Mononuclear cell (primary cell): ENCODE measurements at regions not wholly inside any gene's neighbourhood (a gene's known extent, or its start where the extent isn't known, plus 50 kb on each side); places are given as distances from the start of the nearest gene placed in this dataset.

Experiments
- H3K27me3 ChIP-seq: 2 replicates; pipeline ENCODE4 v1.6.0; 2011; ENCODE audit warnings: low read length, control low read depth; ENCODE audit not compliant: insufficient read depth
- H3K4me1 ChIP-seq: 2 replicates; pipeline ENCODE4 v1.5.1; 2011; ENCODE audit warnings: mild to moderate bottlenecking, low read length, control low read depth; ENCODE audit not compliant: insufficient read depth
- H3K4me3 ChIP-seq: 2 replicates; pipeline ENCODE4 v1.5.1; 2011; ENCODE audit warnings: mild to moderate bottlenecking, low read length, moderate library complexity
- H3K9me3 ChIP-seq: 2 replicates; pipeline ENCODE4 v1.5.1; 2011; ENCODE audit warnings: low read depth, mild to moderate bottlenecking, control low read depth, low read length

GRCh38 chr15:58302832-58303231 lies 129.0 kb upstream of the LIPC start:
- Histone ChIP-seq H3K9me3 (no peaks in the 10 kb centered on the region), H3K4me1 (peaks cover 14% of the 10 kb centered on the region), H3K4me3 (no peak overlapping the region), H3K27me3 (no peaks in the 10 kb centered on the region)

- no peak overlapping the region for H3K4me3 ChIP-seq
- H3K4me1 ChIP-seq: peaks cover 14% of the 10 kb centered on the region
- H3K27me3 ChIP-seq: no peaks in the 10 kb centered on the region
- H3K9me3 ChIP-seq: no peaks in the 10 kb centered on the region
Measured at GRCh38 chr15:58303236-58303635, 128.6 kb upstream of the LIPC start.

- no peak overlapping the region for H3K4me3 ChIP-seq
- H3K9me3 ChIP-seq: no peaks in the 10 kb centered on the region
Measured at GRCh38 chr15:58306591-58307312, 125.0 kb upstream of the LIPC start.

DNA sequence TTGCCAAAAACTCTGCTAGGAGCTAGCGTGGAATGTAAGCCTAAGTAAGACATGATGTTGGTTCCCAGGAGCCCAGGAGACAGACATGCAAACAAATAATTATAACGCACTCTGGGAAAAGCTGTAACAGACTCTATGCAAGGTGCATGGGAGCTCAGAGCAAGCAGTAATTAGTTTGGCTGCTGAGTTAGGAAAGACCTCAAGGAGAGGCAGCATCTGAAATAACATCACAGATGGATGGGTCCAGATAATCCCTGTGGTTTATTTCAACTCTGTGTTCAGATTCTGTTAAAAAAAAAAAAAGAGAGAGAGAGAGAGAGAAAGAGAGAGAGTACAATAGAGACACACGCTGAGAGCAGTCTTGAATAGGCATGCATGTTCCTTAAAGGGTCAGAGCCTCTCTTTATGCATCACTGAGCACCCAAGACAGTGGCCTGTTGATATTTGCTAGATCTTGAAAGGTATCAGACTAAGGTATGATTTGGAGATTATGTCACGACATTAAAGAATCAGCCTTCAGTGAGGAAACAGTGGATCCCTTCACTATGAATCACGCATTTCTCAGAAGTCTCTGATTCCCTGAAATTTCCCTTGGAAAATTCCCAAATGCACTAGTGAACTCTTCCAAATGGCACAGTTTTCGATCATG lies 124.4 kb upstream of the LIPC start:
- no peaks in the 10 kb centered on the region for H3K9me3 ChIP-seq
- H3K27me3 ChIP-seq: no peaks in the 10 kb centered on the region
- H3K4me3 ChIP-seq: no peak overlapping the region
- peaks cover 14% of the 10 kb centered on the region for H3K4me1 ChIP-seq

More at GRCh38 chr15:58306591-58307312, 125.0 kb upstream of the LIPC start:
- Histone ChIP-seq H3K27me3 (no peaks in the 10 kb centered on the region), H3K4me1 (peaks cover 14% of the 10 kb centered on the region)

DNA sequence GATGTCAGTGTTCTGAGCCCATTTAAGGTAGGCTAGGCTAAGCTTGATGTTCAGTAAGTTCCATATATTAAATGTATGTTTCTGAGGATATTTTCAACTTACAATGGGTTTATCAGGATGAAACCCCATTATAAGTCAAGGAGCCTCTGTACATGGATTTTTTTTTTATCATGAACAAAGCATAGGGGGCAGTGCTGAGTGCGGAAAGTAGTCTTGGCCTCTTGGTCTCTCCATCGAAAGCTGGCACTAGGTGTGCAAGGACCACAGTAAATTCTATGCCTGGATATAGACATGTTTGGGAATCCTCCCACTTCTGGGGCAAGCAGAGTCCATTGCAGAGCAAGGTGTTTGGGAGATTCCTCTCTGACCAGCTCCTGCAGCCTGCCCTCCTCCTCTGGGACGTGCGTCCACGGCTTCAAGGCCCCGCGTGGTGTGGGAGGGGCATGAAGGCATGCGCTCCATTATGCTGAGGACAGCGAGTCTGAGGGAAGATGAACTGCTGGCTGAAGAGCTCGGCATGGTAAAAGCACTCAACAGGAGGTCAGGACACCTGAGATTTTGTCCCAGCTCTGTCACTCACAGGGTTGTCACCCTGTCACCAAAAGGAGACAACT lies 122.9 kb upstream of the LIPC start:
- Histone ChIP-seq H3K27me3 (no peaks in the 10 kb centered on the region), H3K9me3 (no peaks in the 10 kb centered on the region), H3K4me3 (no peak overlapping the region), H3K4me1 (peaks cover 14% of the 10 kb centered on the region)

DNA sequence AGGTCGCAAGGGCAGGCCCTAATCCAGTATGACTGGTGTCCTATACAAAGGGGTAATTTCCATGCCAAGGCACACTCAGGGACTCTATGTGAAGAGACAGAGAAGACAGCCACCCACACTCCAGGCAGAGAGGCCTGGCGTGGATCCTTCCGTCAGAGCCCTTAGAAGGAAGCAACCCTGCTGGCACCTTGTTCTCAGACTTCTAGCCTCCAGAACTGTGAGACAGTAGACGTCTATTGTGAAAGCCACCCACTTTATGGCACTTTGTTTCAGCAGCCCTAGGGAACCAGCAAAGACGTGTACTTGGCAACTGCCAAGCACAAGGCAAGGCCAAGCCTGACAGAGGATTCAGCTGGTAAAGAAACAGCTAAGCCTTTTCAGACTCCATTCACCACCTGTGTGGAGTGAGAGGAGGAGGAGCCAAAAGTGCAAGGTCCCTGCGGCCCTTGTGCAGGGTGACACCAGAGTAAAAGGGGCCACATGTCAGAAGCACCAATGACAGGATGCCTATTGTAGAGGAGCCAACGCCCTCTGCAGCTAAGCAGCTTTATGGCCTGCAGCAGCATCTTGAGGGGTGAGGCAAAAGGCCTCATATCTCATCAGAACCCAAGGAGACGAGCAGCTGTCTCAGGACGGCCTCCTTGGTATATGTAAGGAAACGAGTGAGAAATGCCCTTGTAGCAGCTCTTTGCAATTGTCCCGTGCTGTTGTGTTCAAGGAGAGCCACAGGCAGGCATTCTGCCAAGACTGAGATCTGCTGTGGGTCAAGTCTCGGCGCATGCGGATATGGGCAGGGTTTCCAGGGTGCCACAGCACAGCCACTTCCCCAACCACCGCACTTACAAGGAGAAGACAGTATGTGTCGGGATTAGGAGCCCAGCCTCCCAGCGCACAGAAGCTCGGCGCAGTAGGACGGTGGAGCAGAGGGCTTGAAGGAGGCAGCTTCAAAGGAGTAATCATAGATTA lies 121.5 kb upstream of the LIPC start:
- no peaks in the 10 kb centered on the region for H3K9me3 ChIP-seq
- no peaks in the 10 kb centered on the region for H3K27me3 ChIP-seq
- H3K4me1 ChIP-seq: peaks cover 20% of the 10 kb centered on the region
- H3K4me3 ChIP-seq: no peak overlapping the region

DNA sequence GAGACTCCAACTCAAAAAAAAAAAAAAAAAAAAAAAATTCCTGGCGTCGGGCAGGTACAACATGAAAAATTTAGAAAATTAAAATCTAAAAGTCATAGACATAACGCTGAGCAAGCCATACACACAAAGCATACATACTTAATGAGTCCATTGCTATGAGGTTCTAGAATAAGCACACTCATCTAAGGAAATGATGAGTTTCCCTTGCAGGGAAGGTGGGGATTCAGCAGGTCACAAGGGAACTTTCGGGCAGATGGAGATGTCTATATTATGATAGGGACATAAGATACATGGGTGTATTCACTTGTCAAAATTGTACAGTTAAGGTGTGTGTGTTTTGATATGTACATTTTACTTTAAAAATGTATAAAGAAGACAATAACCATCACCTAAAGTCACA lies 120.2 kb upstream of the LIPC start:
- Histone ChIP-seq H3K9me3 (no peaks in the 10 kb centered on the region), H3K4me3 (no peak overlapping the region), H3K27me3 (no peaks in the 10 kb centered on the region), H3K4me1 (peaks cover 17% of the 10 kb centered on the region)

DNA sequence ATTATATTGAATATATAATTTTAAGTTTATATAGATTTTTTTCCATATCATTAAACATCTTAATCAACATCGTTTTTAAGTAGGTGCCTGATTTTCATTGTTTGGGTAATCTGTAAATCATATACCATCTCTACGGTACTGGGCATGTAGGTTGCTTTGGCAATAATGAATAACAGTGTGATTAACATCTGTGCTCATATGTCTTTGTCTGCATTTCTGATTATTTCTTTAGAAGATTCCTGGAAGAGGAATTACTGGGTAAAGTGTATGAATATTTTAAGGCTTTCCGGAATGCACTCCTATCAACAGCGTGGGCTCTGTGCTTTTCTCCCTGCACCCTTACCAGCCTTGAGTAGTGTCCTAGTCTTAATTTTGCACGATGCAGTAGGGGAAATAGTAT lies 119.8 kb upstream of the LIPC start:
- Histone ChIP-seq H3K4me1 (peaks cover 14% of the 10 kb centered on the region), H3K27me3 (no peaks in the 10 kb centered on the region), H3K4me3 (no peak overlapping the region), H3K9me3 (no peaks in the 10 kb centered on the region)

GRCh38 chr15:58313304-58313703 lies 118.5 kb upstream of the LIPC start:
- Histone ChIP-seq H3K4me3 (no peak overlapping the region), H3K4me1 (peaks cover 14% of the 10 kb centered on the region), H3K9me3 (no peaks in the 10 kb centered on the region), H3K27me3 (no peaks in the 10 kb centered on the region)

DNA sequence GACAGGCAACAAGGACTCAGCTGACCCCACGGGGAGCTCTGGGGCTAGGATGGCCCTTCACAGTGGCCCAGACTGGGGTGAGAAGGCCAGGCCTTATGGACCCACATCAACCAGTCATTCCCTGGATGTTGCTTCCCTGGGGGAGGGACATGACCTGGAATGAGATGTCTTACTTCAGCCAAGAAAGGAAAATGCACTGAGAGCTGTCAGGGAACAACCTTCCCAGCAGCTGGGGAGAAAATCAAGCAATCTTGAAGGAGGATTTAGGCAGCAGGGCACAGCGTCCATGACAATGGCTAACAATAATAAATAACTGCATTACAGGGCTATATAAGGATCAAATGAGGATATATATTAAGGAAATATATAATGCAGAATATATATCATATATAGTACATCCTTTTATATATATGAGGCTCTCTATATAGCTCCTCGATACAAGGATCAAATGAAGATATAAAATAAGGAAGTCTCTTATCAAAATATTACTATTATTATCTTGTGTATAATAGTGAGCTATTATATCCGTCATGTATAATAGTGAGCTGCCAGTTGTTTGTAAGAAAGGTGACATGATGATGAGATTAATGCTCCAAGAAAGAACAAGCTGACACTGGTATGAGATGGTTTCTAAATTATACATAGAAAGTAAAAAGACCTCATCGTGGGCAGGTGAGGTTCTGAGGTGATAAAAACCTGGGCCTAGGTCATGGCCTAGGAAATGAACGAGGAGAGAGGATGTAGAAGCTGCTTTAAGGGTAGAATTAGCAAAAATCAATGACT lies 117.8 kb upstream of the LIPC start:
- Histone ChIP-seq H3K9me3 (no peaks in the 10 kb centered on the region), H3K27me3 (no peaks in the 10 kb centered on the region), H3K4me1 (peaks cover 14% of the 10 kb centered on the region), H3K4me3 (no peak overlapping the region)

GRCh38 chr15:58314593-58315216 lies 117.1 kb upstream of the LIPC start:
- Histone ChIP-seq H3K27me3 (no peaks in the 10 kb centered on the region), H3K4me1 (peaks cover 14% of the 10 kb centered on the region), H3K4me3 (no peak overlapping the region), H3K9me3 (no peaks in the 10 kb centered on the region)

- H3K4me3 ChIP-seq: no peak overlapping the region
- H3K27me3 ChIP-seq: no peaks in the 10 kb centered on the region
- peaks cover 9% of the 10 kb centered on the region for H3K4me1 ChIP-seq
- no peaks in the 10 kb centered on the region for H3K9me3 ChIP-seq
Measured at GRCh38 chr15:58318517-58318916, 113.3 kb upstream of the LIPC start.

GRCh38 chr15:58321034-58321433 lies 110.8 kb upstream of the LIPC start:
- Histone ChIP-seq H3K4me3 (no peak overlapping the region), H3K27me3 (no peaks in the 10 kb centered on the region), H3K4me1 (peaks cover 3% of the 10 kb centered on the region), H3K9me3 (no peaks in the 10 kb centered on the region)

DNA sequence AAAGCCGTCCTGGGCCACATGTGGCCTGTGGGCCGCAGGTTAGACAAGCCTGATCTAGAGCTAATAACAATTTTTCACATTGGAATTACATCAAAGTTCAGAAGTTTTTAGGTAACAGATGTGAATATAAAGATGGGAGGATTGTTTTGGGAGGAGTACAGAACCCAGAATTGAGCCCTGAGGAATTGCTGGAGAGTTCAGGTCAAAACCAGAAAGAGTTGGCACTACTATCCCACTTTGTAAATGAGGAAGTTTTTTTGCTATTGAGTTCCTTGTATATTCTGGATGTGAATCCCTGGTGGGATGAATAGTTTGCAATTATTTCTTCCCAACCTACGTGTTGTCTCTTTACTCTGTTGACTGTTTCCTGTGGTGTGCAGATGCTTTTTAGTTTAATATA lies 109.5 kb upstream of the LIPC start:
- no peaks in the 10 kb centered on the region for H3K27me3 ChIP-seq
- no peaks in the 10 kb centered on the region for H3K9me3 ChIP-seq
- no peak overlapping the region for H3K4me3 ChIP-seq
- peaks cover 3% of the 10 kb centered on the region for H3K4me1 ChIP-seq
